ENCODE measurements at regions not wholly inside any gene's neighbourhood (a gene's known extent, or its start where the extent isn't known, plus 50 kb on each side); places are given as distances from the start of the nearest gene placed in this dataset.

- DNase-seq (ENCODE audit: low read depth in 4 of 4, low spot score in 3 of 4), result no peak
These were observed 240.1 kb upstream of the GRAMD2B start for GRCh38 chr5:126182971-126183695.

DNA sequence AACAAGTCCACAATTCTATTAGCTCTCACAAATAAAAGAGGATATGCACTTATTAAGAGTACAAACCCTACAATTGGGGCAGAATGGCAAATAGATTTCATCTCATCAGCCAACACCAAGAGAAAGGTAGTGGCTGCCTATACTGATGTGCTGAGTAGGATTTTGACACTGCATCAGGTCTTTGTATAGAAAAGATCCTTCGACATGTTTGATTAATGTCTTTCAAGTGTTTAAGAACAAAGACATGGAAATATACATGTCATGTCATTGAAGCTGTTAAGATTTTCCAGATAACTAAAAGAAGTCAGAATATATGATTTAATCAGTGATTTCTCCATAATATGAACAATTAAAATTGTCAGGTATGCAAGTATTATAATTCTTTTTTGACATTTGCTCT, 238.7 kb upstream of the GRAMD2B start:
- DNase-seq (ENCODE audit: low read depth in 4 of 4, low spot score in 3 of 4), result no peak

- DNase-seq (ENCODE audit: low read depth in 4 of 4, low spot score in 3 of 4), result no peak
These were observed 237.0 kb upstream of the GRAMD2B start for GRCh38 chr5:126186210-126186609.

- no peak for DNase-seq (ENCODE audit: low read depth in 4 of 4, low spot score in 3 of 4)
These were observed 234.4 kb upstream of the GRAMD2B start for GRCh38 chr5:126188804-126189203.

GRCh38 chr5:126189231-126189630, 234.0 kb upstream of the GRAMD2B start:
- no peak for DNase-seq (ENCODE audit: low read depth in 4 of 4, low spot score in 3 of 4)

GRCh38 chr5:126189862-126190261, 233.3 kb upstream of the GRAMD2B start:
- no peak for DNase-seq (ENCODE audit: low read depth in 4 of 4, low spot score in 3 of 4)

DNA sequence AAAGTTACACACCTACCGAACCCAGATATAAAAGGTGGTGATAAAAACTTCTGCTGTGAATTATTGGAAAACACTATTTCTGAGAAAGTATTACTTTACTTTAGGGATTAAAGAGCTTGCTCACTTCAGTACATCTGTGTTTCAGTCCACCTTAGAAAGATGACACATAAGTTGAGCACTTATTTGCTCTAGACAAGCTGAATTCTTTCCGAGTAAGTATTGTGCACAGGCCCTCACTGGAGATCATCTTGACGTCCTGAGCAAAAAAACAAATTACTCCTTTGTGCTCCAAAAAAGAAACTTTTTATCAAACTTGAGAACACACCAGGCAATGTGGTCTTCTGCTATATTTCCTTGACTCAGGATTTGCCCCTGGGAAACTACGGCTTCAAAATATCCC, 231.0 kb upstream of the GRAMD2B start:
- no peak for DNase-seq (ENCODE audit: low read depth in 4 of 4, low spot score in 3 of 4)

GRCh38 chr5:126195410-126196100, 227.7 kb upstream of the GRAMD2B start:
- no peak for DNase-seq (ENCODE audit: low read depth in 4 of 4, low spot score in 3 of 4)

DNA sequence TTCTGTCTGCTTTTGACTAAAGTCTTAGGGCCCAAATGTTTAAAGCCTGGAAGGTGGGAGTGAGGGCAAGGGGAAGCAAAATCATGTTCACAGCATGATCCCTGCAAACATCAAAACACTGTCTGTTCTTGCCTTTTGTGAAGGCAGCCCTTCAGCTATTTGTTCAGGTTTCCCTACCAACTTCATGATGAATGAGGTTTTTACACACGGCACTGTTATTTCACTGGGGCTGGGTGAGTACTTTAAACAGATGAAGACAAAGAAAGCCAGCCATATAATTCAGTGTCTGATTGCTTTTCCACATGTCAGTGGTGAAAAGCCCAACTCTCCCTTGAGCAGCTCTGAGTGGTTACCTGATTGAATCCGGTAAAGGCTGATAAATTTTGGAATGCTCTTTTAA, 224.7 kb upstream of the GRAMD2B start:
- DNase-seq (ENCODE audit: low read depth in 4 of 4, low spot score in 3 of 4), result no peak

DNA sequence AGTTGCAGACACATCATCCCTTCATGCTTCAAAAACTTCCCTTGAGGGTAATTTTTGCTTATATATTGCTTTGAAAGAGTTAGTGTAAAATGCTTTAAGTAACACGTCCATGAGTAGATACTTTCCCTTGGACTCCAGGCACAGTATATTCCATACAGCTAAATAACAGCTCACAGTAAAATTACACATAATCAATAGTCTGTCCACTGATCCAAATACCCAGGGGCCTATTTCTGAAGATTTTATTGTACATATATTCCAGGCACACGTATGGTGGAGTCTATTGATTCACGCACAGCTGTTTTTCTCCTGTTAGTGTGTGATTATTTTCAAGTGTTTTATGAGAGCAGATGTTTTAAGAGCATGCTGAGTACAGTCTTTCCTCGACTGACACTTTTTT, 223.7 kb upstream of the GRAMD2B start:
- no peak for DNase-seq (ENCODE audit: low read depth in 4 of 4, low spot score in 3 of 4)

- no peak for DNase-seq (ENCODE audit: low read depth in 4 of 4, low spot score in 3 of 4)
These were observed 214.5 kb upstream of the GRAMD2B start for GRCh38 chr5:126208691-126209090.

DNA sequence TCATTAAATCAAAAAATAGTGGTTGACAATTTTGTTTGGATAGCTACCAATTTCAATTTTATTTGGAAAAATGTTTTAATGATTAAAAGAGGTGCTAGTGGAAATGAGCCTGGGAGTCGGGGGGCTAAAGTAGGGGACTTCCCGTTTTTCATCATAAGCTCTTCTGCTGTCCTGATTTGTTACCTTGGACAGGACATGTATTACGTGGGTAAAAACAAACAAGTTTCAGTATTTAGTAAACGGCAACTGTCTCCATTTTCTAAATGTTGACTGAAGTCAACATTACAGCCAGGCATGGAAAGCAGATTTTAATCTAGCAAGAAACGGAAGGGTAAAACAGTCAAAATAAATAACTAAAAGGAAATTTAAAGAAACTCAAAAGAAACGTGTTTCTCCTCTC, 212.3 kb upstream of the GRAMD2B start:
- DNase-seq (ENCODE audit: low read depth in 4 of 4, low spot score in 3 of 4), result no peak

DNA sequence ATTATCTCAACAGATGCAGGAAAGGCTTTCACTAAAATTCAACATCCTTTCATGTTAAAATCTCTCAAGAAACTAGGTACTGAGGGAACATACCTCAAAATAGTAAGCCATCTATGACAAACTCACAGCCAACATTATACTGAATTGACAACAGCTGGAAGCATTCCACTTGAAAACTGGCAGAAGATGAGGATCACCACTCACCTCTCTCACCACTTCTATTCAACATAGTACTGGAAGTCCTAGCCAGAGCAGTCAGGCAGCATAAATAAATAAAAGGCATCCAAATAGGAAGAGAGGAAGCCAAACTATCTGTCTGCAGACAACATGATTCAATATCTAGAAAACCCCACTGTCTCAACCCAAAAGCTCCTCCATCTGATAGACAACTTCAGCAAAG, 203.6 kb upstream of the GRAMD2B start:
- no peak for DNase-seq (ENCODE audit: low read depth in 4 of 4, low spot score in 3 of 4)

GRCh38 chr5:126220725-126221124, 202.5 kb upstream of the GRAMD2B start:
- no peak for DNase-seq (ENCODE audit: low read depth in 4 of 4, low spot score in 3 of 4)

GRCh38 chr5:126228934-126229333, 194.3 kb upstream of the GRAMD2B start:
- no peak for DNase-seq (ENCODE audit: low read depth in 4 of 4, low spot score in 3 of 4)

DNA sequence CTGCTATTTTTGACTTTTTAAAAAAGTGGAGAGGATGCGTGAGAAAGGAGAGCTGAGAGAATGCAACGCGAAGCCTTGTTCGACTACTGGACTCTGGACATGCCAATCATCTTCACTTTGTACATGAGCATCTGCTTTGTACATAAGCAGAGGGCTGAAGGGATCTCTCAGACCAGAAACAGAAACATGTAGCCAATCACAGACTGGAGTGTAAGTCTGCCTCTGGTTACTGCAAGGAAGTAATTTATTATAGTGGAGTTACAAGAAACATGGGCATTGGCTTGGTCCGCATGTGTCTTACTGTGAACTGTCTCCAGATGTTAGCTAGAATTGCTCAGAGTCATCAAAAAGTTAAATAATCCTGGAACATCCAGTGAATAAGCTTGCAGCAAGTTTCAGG, 190.0 kb upstream of the GRAMD2B start:
- no peak for DNase-seq (ENCODE audit: low read depth in 4 of 4, low spot score in 3 of 4)

DNA sequence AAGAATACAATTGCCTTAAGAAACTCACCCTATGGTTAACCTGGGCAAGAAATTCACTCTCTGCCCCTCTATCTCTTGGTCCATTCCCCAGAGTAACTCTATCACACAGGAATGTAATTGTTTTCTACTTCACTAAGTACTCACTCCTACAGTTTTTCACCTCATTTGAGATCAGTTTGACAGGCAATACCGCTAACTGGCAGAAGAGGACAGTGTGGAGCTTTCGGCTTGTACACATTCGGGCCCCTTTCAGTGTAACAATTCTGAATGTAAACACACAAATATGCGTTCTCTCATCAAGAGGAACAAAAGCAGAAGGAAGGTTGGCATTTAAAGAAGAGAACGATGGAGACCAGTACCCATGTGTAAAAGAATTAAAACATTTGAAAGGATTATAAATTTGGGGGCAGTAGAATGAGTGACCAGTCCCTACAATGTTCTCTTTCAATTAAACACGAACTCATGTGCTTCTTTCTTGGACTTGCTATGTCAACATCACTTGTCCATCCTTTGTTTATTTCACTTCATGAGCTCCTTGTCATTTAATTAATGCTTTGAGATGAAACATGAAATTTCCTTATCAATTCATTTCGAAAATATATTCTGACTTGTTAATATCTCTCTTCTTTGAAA, 188.5 kb upstream of the GRAMD2B start:
- peak; percentile 7 to 42 (median 26) for DNase-seq (ENCODE audit: low read depth in 4 of 4, low spot score in 3 of 4)

DNA sequence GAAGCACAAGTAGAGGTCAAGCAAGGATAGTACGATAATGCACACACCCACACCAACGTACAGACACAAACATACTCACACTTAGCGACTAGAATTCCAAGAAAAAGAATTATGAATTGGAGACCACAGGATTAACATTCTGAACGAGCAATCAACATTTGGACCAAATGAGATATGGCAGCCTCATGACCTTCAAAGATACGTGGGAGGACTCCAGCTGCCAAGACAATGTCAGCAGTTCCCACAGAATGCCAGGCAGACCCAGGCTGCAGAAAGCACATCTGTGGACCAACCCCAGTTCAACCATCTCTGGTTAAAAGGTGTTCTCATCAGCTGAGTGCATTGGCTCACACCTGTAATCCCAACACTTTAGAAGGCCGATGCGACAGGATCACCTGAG, 187.6 kb upstream of the GRAMD2B start:
- DNase-seq (ENCODE audit: low read depth in 4 of 4, low spot score in 3 of 4), result no peak

- DNase-seq (ENCODE audit: low read depth in 4 of 4, low spot score in 3 of 4), result no peak
These were observed 186.2 kb upstream of the GRAMD2B start for GRCh38 chr5:126236994-126237393.

GRCh38 chr5:126248611-126249010, 174.6 kb upstream of the GRAMD2B start:
- DNase-seq (ENCODE audit: low read depth in 4 of 4, low spot score in 3 of 4), result no peak

DNA sequence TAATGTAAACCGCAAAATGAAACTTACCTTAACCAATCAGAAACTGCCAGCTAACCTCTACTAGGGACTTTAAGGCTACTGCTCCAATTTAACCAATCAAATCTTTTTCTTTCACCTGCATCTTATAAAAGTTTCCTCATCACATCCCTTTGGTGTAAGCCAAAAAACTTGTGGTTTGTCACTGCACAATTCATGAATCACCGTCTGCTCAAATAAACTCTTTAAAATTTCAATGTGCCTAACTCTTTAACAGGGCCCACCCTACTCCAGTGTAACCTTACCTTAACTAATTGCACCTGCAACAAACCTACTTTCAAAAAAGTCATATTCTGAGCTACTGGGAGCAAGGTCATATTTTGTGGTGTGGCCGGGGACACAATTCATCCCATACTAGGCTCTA, 172.2 kb upstream of the GRAMD2B start:
- no peak for DNase-seq (ENCODE audit: low read depth in 4 of 4, low spot score in 3 of 4)

DNA sequence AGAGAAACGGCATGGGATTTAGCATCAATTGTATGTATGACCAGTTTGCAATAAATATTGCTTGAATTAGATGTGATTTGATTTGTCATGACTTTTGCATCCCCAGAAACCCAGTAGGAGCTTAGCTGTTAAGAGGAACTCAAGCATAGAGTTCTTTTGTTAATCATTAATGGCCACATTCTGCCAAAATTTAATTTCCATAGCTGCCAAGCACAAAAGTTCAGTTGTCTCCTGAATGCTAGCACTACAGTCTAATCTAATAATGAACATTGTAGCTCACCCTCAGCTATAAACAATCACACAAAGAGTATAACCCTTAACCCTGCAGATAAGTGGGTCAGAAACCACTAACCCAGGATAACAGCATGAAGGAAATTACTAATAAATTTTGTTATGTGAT, 169.8 kb upstream of the GRAMD2B start:
- peak in 3 of 4 donors; percentile 20 to 30 (median 22) for DNase-seq (ENCODE audit: low read depth in 4 of 4, low spot score in 3 of 4)
